H1 (cell line): ENCODE measurements at regions not wholly inside any gene's neighbourhood (a gene's known extent, or its start where the extent isn't known, plus 50 kb on each side); places are given as distances from the start of the nearest gene placed in this dataset.
A peak's percentile ranks its signal among the peaks of the same experiment; 100 is the strongest.

Experiments
- CTCF ChIA-PET: fragments of 300-600 bp; sonication (Branson Sonifier 250); formaldehyde crosslinking; loops from one replicate; lab custom pipeline; 2021; ENCODE audit not compliant: partially characterized antibody; lab: Charles Lee
- POLR2A ChIA-PET: fragments of 300-600 bp; sonication (Branson Sonifier 250); formaldehyde crosslinking; loops from one replicate; lab custom pipeline; 2021; ENCODE audit warnings: inconsistent platforms; ENCODE audit not compliant: partially characterized antibody; lab: Charles Lee
- DNase-seq, 2 experiments: peaks; one replicate each; pipeline versions ENCODE4 v3.0.0 to v3.0.0-alpha.2; 2010 to 2022; ENCODE audit warnings: low spot score in 2 of 2, low read depth in 1 of 2, mixed read lengths in 1 of 2
- FAIRE-seq: peaks from 2 replicates; lab custom pipeline; 2011; peaks lifted over from hg19 to GRCh38; lab: Jason Lieb, UNC
- H2AFZ ChIP-seq: 2 replicates; pipeline ENCODE4 v1.8.1; 2012; ENCODE audit warnings: low read length, inconsistent platforms
- H2AK5ac ChIP-seq: 2 replicates; pipeline ENCODE4 v1.6.1; 2013; ENCODE audit warnings: low read depth, low read length
- H2BK120ac ChIP-seq: replicated peaks from 2 replicates; pipeline ENCODE3; 2013; ENCODE audit warnings: low read depth, low read length, inconsistent platforms
- H2BK12ac ChIP-seq: 2 replicates; pipeline ENCODE4 v1.6.1; 2013; ENCODE audit warnings: low read depth, low read length
- H2BK15ac ChIP-seq: 2 replicates; pipeline ENCODE4 v1.6.1; 2013; ENCODE audit warnings: low read length
- H2BK20ac ChIP-seq: 2 replicates; pipeline ENCODE4 v1.6.1; 2013; ENCODE audit warnings: low read length
- H2BK5ac ChIP-seq: 2 replicates; pipeline ENCODE4 v1.6.1; 2013; ENCODE audit warnings: low read depth, low read length
- H3K14ac ChIP-seq: 2 replicates; pipeline ENCODE4 v1.6.1; 2013; ENCODE audit warnings: inconsistent platforms; ENCODE audit not compliant: insufficient read length
- H3K18ac ChIP-seq: 2 replicates; pipeline ENCODE4 v1.6.1; 2013; ENCODE audit warnings: low read length; ENCODE audit errors: extremely low read depth
- H3K23ac ChIP-seq: 2 replicates; pipeline ENCODE4 v1.6.1; 2013; ENCODE audit warnings: inconsistent platforms; ENCODE audit not compliant: insufficient read length
- H3K23me2 ChIP-seq: 2 replicates; pipeline ENCODE4 v1.6.1; 2013; ENCODE audit warnings: low read depth, low read length
- H3K27ac ChIP-seq: 2 replicates; pipeline ENCODE4 v1.6.1; 2011; ENCODE audit warnings: low read depth, low read length, inconsistent platforms
- H3K27me3 ChIP-seq, 4 experiments: replicated peaks in 1 of 4; 1 replicate in 1 of 4; 2 replicates in 3 of 4; pipeline versions ENCODE4 v1.6.1 to v1.8.1; 2011 to 2013; ENCODE audit warnings: low read length in 3 of 4, mild to moderate bottlenecking in 3 of 4, inconsistent platforms in 2 of 4, mixed read lengths in 2 of 4, moderate library complexity in 1 of 4; ENCODE audit not compliant: control insufficient read depth in 3 of 4, insufficient read depth in 3 of 4; ENCODE audit errors: extremely low read depth in 1 of 4
- H3K36me3 ChIP-seq, 4 experiments: 2 replicates each; pipeline versions ENCODE4 v1.6.1 to v1.8.1; 2011 to 2013; ENCODE audit warnings: mild to moderate bottlenecking in 4 of 4, low read length in 3 of 4, moderate library complexity in 2 of 4, control low read depth in 1 of 4, inconsistent platforms in 1 of 4; ENCODE audit not compliant: insufficient read depth in 4 of 4, control insufficient read depth in 2 of 4
- H3K4ac ChIP-seq: replicated peaks from 2 replicates; pipeline ENCODE3; 2013; ENCODE audit warnings: low read length, low read depth, mixed read lengths, inconsistent platforms; ENCODE audit not compliant: insufficient read length
- H3K4me1 ChIP-seq, 4 experiments: replicated peaks in 1 of 4; 1 replicate in 1 of 4; 2 replicates in 3 of 4; pipeline versions ENCODE4 v1.6.1 to v1.8.1; 2011 to 2013; ENCODE audit warnings: low read length in 3 of 4, inconsistent platforms in 2 of 4, mixed read lengths in 1 of 4; ENCODE audit not compliant: insufficient read depth in 4 of 4, control insufficient read depth in 3 of 4
- H3K4me2 ChIP-seq, 2 experiments: 2 replicates each; pipeline versions ENCODE4 v1.6.1 to v1.8.1; 2011 to 2013; ENCODE audit warnings: low read depth in 2 of 2, low read length in 2 of 2, control low read depth in 1 of 2, inconsistent platforms in 1 of 2, mild to moderate bottlenecking in 1 of 2; ENCODE audit not compliant: insufficient read depth in 1 of 2
- H3K4me3 ChIP-seq, 4 experiments: fragments of 200-600, 300-600 bp in 1 of 4; sonication (generic), shearing (Covaris generic), sonication (Bioruptor Twin) in 1 of 4; 2 replicates each; pipeline versions ENCODE4 v1.5.1 to v1.8.1; 2011 to 2016; ENCODE audit warnings: low read length in 4 of 4, low read depth in 3 of 4, control low read depth in 2 of 4, inconsistent platforms in 2 of 4, mild to moderate bottlenecking in 2 of 4, mixed read lengths in 1 of 4, moderate library complexity in 1 of 4; ENCODE audit not compliant: insufficient read depth in 2 of 4; ENCODE audit errors: extremely low read depth in 1 of 4
- H3K56ac ChIP-seq: replicated peaks from 2 replicates; pipeline ENCODE3; 2013; ENCODE audit warnings: low read depth, mild to moderate bottlenecking, mixed read lengths, low read length, inconsistent platforms; ENCODE audit not compliant: insufficient read length
- H3K79me1 ChIP-seq: 2 replicates; pipeline ENCODE4 v1.6.1; 2013; ENCODE audit warnings: low read depth, low read length, control low read depth
- H3K79me2 ChIP-seq, 2 experiments: 2 replicates each; pipeline versions ENCODE4 v1.6.1 to v1.8.1; 2012 to 2013; ENCODE audit warnings: low read length in 2 of 2, mild to moderate bottlenecking in 2 of 2, inconsistent platforms in 1 of 2; ENCODE audit not compliant: insufficient read depth in 2 of 2, control insufficient read depth in 1 of 2
- H3K9ac ChIP-seq, 4 experiments: replicated peaks in 1 of 4; 1 replicate in 1 of 4; 2 replicates in 3 of 4; pipeline versions ENCODE4 v1.6.1 to v1.8.1; 2011 to 2013; ENCODE audit warnings: low read depth in 3 of 4, low read length in 3 of 4, control low read depth in 2 of 4, mild to moderate bottlenecking in 2 of 4, moderate library complexity in 2 of 4, inconsistent platforms in 1 of 4; ENCODE audit errors: extremely low read depth in 1 of 4
- H3K9me3 ChIP-seq, 2 experiments: 2 replicates each; pipeline versions ENCODE4 v1.6.1 to v1.8.1; 2012 to 2013; ENCODE audit warnings: mild to moderate bottlenecking in 2 of 2, moderate library complexity in 2 of 2, control low read depth in 1 of 2, inconsistent platforms in 1 of 2, low read depth in 1 of 2, low read length in 1 of 2, mixed read lengths in 1 of 2; ENCODE audit not compliant: insufficient read depth in 2 of 2
- H4K20me1 ChIP-seq, 2 experiments: replicated peaks in 1 of 2; 2 replicates each; pipeline versions ENCODE3 to v1.8.1; 2011 to 2013; ENCODE audit warnings: inconsistent platforms in 2 of 2, low read length in 2 of 2, mild to moderate bottlenecking in 1 of 2; ENCODE audit not compliant: insufficient read depth in 2 of 2, control insufficient read depth in 1 of 2
- H4K5ac ChIP-seq: 2 replicates; pipeline ENCODE4 v1.6.1; 2013; ENCODE audit warnings: low read length, low read depth, mixed read lengths, inconsistent platforms; ENCODE audit not compliant: insufficient read length
- H4K8ac ChIP-seq: 2 replicates; pipeline ENCODE4 v1.8.0; 2013; ENCODE audit warnings: mild to moderate bottlenecking, moderate library complexity, low read length, inconsistent platforms; ENCODE audit not compliant: insufficient read depth; ENCODE audit errors: extremely low read depth
- H4K91ac ChIP-seq: replicated peaks from 2 replicates; pipeline ENCODE3; 2013; ENCODE audit warnings: low read length, mixed read lengths, inconsistent platforms; ENCODE audit not compliant: insufficient read length
- CEBPB ChIP-seq: IDR thresholded peaks from 2 replicates; pipeline ENCODE4 v1.6.1; 2012; ENCODE audit warnings: low read depth, low read length
- CREB1 ChIP-seq: IDR thresholded peaks from 2 replicates; pipeline ENCODE4 v1.6.1; 2012; ENCODE audit warnings: inconsistent platforms
- CTCF ChIP-seq, 3 experiments: IDR thresholded peaks; 1 replicate in 2 of 3; 2 replicates in 1 of 3; pipeline versions ENCODE4 v1.5.1 to v1.6.1; 2011; ENCODE audit warnings: low read length in 3 of 3, mild to moderate bottlenecking in 3 of 3, inconsistent platforms in 2 of 3, low read depth in 1 of 3, moderate library complexity in 1 of 3; ENCODE audit not compliant: insufficient read depth in 1 of 3; ENCODE audit errors: control extremely low read depth in 1 of 3
- E2F6 ChIP-seq: IDR thresholded peaks from 2 replicates; pipeline ENCODE4 v1.6.1; 2012; ENCODE audit warnings: inconsistent platforms
- EP300 ChIP-seq, 2 experiments: IDR thresholded peaks; 1 replicate in 1 of 2; 2 replicates in 1 of 2; pipeline ENCODE4 v1.6.1; 2011 to 2012; ENCODE audit warnings: low read depth in 2 of 2, low read length in 2 of 2, mild to moderate bottlenecking in 2 of 2, borderline replicate concordance in 1 of 2, inconsistent platforms in 1 of 2, moderate library complexity in 1 of 2
- NRF1 ChIP-seq: IDR thresholded peaks from 2 replicates; pipeline ENCODE4 v1.6.1; 2011; ENCODE audit warnings: mild to moderate bottlenecking, low read depth, low read length, improper control_type of control experiment
- RAD21 ChIP-seq, 2 experiments: IDR thresholded peaks in 1 of 2; conservative IDR thresholded peaks in 1 of 2; 2 replicates each; pipeline ENCODE4 v1.6.1; 2011; ENCODE audit warnings: low read depth in 2 of 2, low read length in 2 of 2, improper control_type of control experiment in 1 of 2, inconsistent platforms in 1 of 2, mild to moderate bottlenecking in 1 of 2, moderate library complexity in 1 of 2
- YY1 ChIP-seq: IDR thresholded peaks from 2 replicates; pipeline ENCODE4 v1.6.1; 2011; ENCODE audit warnings: low read depth, mild to moderate bottlenecking, low read length
- WGBS, 2 experiments: shearing (Covaris generic) in 1 of 2; methylation state at CpG; one replicate each; pipeline versions ENCODE4 v1.1.6 to v1.1.7; 2013 to 2015; ENCODE audit warnings: low lambda C conversion rate in 2 of 2, mixed read lengths in 2 of 2, inconsistent platforms in 1 of 2, low coverage in 1 of 2, missing lambda C conversion rate in 1 of 2; ENCODE audit not compliant: insufficient replicate concordance in 2 of 2, insufficient coverage in 1 of 2, insufficient read length in 1 of 2; ENCODE audit errors: extremely low coverage in 1 of 2, missing lambda C conversion rate in 1 of 2; 5-methylcytosine and 5-hydroxymethylcytosine counted together
- TF ChIP-seq, protein P1 (sequence below): IDR thresholded peaks from 2 replicates; pipeline ENCODE4 v1.6.1; 2012; ENCODE audit warnings: inconsistent platforms

DNA sequence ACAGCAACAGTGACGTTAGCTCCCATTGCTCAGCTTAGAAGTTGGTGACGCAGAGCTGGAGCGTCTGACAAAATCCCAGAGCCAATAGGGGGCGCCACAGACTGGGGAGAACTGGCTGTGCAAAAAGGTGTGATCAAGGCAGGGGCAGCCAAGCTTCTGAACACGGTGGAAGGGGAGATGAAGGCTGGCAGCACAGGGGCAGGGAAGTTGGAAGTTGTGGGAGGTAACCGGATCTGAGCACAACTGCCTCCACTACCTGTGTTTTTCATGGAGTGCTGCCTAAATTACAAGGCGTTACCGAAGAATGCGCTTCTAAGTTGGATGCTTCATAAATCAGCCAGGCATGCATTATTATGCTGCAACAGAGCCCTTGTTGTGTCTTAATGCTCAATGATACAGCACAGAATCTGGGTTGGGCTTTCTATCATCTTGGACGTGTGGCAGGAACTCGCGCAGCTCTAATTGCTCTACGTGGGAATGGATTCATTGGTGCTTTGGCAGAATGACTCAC lies 370.0 kb downstream of the SLC4A3 start:
- Histone ChIP-seq H2BK20ac (peak overlapping the region; percentile 48), H3K14ac (no peak overlapping the region), H4K20me1 (no peaks in the 10 kb centered on the region), H4K5ac (no peak overlapping the region), H3K79me1 (no peaks in the 10 kb centered on the region), H2AFZ (0 out of 2 replicates have a peak overlapping the region, but pooled peaks have one; percentile 47), H2AK5ac (0 out of 2 replicates have a peak overlapping the region, but pooled peaks have one; percentile 30), H2BK5ac (no peak overlapping the region), H3K79me2 (no peaks in the 10 kb centered on the region), H2BK15ac (no peak overlapping the region), H3K23me2 (no peaks in the 10 kb centered on the region), H3K18ac (no peak overlapping the region), H3K23ac (no peak overlapping the region), H3K4me3 (no peak overlapping the region), H3K4me2 (no peak overlapping the region), H3K27me3 (no peaks in the 10 kb centered on the region), H3K56ac (no peak overlapping the region), H4K91ac (no peak overlapping the region), H4K8ac (no peak overlapping the region), H2BK12ac (no peak overlapping the region), H3K36me3 (no peaks in the 10 kb centered on the region), H3K27ac (no peak overlapping the region), H3K9me3 (no peaks in the 10 kb centered on the region), H3K9ac (no peak overlapping the region), H3K4ac (no peak overlapping the region), H3K4me1 (peaks cover 0 to 5% (median 4%) of the 10 kb centered on the region in 4 experiments; a peak in 3 of 7 replicates), H2BK120ac (no peak overlapping the region)
- ChIA-PET POLR2A (no interaction called here), CTCF (interaction anchor here (0.6 to 6.7 kb wide), 41 partner anchors 9 to 1352 kb away, joined by 3 to 71 read pairs (median 3); a partner anchor contains a TSS)
- TF ChIP-seq CEBPB: 0 out of 2 replicates have a peak, but pooled peaks have one; percentile 2
- no peak for TF ChIP-seq EP300 (IDR thresholded peaks at IDR 0.05; ENCODE audit: borderline replicate concordance in 1 of 2, low read depth in 2 of 2, low read length in 2 of 2)
- TF ChIP-seq NRF1: no peak
- TF ChIP-seq E2F6: peak; percentile 73; the same call in 1 of the 2 replicates
- TF ChIP-seq YY1: no peak
- peak; percentile 89 to 94 for TF ChIP-seq RAD21 (IDR thresholded peaks at IDR 0.05 in 1 of 2, conservative IDR thresholded peaks at IDR 0.05 in 1 of 2; ENCODE audit: low read depth in 2 of 2, low read length in 2 of 2)
- TF ChIP-seq CTCF (IDR thresholded peaks at IDR 0.05; ENCODE audit: control extremely low read depth in 1 of 3, insufficient read depth in 1 of 3, low read depth in 1 of 3, low read length in 3 of 3): peak; percentile 82 to 93 (median 85)
- TF ChIP-seq, protein P1, sequence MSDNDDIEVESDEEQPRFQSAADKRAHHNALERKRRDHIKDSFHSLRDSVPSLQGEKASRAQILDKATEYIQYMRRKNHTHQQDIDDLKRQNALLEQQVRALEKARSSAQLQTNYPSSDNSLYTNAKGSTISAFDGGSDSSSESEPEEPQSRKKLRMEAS: peak; percentile 65
- peak; percentile 67 for TF ChIP-seq CREB1
- DNase-seq (peak; percentile 27 to 94), FAIRE-seq (no peak)
- WGBS, 2 experiments: 65% methylated on average over 13 of the region's 13 CpGs; no CpG with 5 or more reads in 1 of the 2 experiments
